Cardiac muscle cell (in vitro differentiated cells and primary cell): ENCODE measurements at regions not wholly inside any gene's neighbourhood (a gene's known extent, or its start where the extent isn't known, plus 50 kb on each side); places are given as distances from the start of the nearest gene placed in this dataset.
"Not testable (repeated sequence)": the region's sequence is repeated elsewhere in the genome, so short reads cannot be mapped to it uniquely, and the experiment has no call there.

Experiments
- DNase-seq, 2 donors: peaks; one replicate each; pipeline versions ENCODE4 v3.0.0 to v3.0.0-alpha.2; 2010 to 2017; ENCODE audit warnings: low read depth in 1 of 2, low spot score in 1 of 2
- H3K27ac ChIP-seq: fragments of 200-600 bp; sonication (generic); 2 replicates; pipeline ENCODE4 v1.5.1; 2016
- H3K27me3 ChIP-seq: fragments of 200-600 bp; sonication (generic); 2 replicates; pipeline ENCODE4 v1.6.0; 2016; ENCODE audit warnings: control low read depth
- H3K36me3 ChIP-seq: fragments of 200-600 bp; sonication (generic); 2 replicates; pipeline ENCODE4 v1.5.1; 2016; ENCODE audit warnings: control low read depth
- H3K4me1 ChIP-seq: fragments of 200-600 bp; sonication (generic); 2 replicates; pipeline ENCODE4 v1.8.1; 2017; ENCODE audit warnings: low read depth, mild to moderate bottlenecking, mixed run types
- H3K4me3 ChIP-seq: fragments of 200-600 bp; sonication (generic); 2 replicates; pipeline ENCODE4 v1.5.1; 2016; ENCODE audit warnings: mild to moderate bottlenecking
- H3K9me3 ChIP-seq: fragments of 200-600 bp; sonication (generic); 2 replicates; pipeline ENCODE4 v1.5.1; 2017; ENCODE audit warnings: low read depth, mild to moderate bottlenecking, control low read depth
- TF ChIP-seq, protein P1 (sequence below): IDR thresholded peaks from 2 replicates; pipeline ENCODE4 v1.5.1; 2012; ENCODE audit warnings: low read depth, mild to moderate bottlenecking, low read length

DNA sequence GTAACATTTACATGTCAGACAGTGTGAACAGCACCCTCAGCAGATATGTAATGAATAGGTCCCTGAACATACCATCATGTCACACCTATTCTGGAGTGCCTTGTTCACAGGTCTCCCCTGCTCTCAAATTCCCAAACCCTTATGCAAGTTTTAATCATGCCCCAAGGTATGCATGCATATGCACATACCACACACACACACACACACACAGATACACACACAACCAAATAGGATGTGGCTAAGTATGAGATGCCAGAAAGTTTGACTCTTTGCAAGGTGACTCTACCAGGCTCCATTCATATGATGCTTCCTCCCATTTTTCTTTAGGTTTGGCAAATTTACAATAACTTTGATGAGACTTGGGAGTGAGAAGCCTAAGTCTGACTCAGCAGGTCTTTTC, 243.8 kb upstream of the IRAK1BP1 start:
- Histone ChIP-seq H3K9me3 (no peaks in the 10 kb centered on the region), H3K27ac (no peak overlapping the region), H3K4me3 (no peak overlapping the region), H3K36me3 (no peaks in the 10 kb centered on the region), H3K4me1 (no peaks in the 10 kb centered on the region), H3K27me3 (no peaks in the 10 kb centered on the region)
- TF ChIP-seq, protein P1, sequence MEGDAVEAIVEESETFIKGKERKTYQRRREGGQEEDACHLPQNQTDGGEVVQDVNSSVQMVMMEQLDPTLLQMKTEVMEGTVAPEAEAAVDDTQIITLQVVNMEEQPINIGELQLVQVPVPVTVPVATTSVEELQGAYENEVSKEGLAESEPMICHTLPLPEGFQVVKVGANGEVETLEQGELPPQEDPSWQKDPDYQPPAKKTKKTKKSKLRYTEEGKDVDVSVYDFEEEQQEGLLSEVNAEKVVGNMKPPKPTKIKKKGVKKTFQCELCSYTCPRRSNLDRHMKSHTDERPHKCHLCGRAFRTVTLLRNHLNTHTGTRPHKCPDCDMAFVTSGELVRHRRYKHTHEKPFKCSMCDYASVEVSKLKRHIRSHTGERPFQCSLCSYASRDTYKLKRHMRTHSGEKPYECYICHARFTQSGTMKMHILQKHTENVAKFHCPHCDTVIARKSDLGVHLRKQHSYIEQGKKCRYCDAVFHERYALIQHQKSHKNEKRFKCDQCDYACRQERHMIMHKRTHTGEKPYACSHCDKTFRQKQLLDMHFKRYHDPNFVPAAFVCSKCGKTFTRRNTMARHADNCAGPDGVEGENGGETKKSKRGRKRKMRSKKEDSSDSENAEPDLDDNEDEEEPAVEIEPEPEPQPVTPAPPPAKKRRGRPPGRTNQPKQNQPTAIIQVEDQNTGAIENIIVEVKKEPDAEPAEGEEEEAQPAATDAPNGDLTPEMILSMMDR, result no peak
- DNase-seq, result no peak

DNA sequence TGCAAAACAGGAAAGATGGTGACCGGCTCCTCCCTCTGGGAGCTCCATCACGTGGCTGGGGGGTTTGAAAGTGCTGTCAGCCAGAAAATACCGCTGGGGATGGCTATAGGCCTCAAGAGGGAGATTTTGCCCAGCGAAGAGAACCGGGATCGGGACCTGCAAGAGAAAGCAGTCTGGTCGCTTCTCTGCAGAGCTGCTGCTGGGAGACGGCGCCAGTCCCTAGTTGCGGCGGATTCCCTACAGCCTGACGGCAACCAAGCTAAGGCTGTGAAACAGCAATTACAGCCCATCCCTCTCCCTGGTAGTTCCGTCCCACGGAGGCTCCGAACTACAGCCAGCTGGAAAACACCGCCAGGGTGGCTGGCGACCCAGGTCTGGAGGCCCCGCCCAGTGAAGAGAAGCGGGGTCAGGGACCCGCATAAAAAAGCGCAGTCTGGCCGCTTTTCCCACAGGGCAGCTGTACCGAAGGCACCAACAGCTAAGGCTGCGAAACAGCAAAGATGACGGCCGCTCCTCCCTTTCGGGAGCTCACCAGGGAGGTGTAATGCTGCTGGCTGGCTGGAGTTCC, 238.1 kb upstream of the IRAK1BP1 start:
- no peaks in the 10 kb centered on the region for H3K27me3 ChIP-seq
- no peak overlapping the region for H3K27ac ChIP-seq
- no peak overlapping the region for H3K4me3 ChIP-seq
- no peaks in the 10 kb centered on the region for H3K9me3 ChIP-seq
- no peaks in the 10 kb centered on the region for H3K4me1 ChIP-seq
- TF ChIP-seq, protein P1, result no peak
- DNase-seq, result peak in 1 of 2 donors; percentile 65
- H3K36me3 ChIP-seq, result no peaks in the 10 kb centered on the region

DNA sequence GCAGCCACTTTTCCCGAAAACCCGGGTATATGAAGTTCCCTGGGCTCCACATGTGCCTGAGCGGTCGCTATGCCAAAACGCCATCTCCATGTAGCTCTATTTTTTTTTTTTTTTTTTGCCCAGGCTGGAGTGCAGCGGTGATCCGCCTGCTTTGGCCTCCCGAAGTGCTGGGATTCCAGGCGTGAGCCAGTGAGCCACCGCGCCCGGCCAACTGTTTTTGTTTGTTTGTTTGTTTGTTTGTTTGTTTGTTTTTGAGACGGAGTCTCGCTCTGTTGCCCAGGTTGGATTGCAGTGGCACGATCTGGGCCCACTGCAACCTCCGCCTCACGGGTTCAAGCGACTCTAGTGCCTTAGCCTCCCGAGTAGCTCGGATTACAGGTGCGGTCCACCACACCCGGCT, 237.5 kb upstream of the IRAK1BP1 start:
- H3K27ac ChIP-seq, result no peak overlapping the region
- TF ChIP-seq, protein P1, result no peak
- no peaks in the 10 kb centered on the region for H3K9me3 ChIP-seq
- H3K27me3 ChIP-seq, result no peaks in the 10 kb centered on the region
- H3K4me1 ChIP-seq, result no peaks in the 10 kb centered on the region
- H3K36me3 ChIP-seq, result no peaks in the 10 kb centered on the region
- no peak overlapping the region for H3K4me3 ChIP-seq
- no peak for DNase-seq

DNA sequence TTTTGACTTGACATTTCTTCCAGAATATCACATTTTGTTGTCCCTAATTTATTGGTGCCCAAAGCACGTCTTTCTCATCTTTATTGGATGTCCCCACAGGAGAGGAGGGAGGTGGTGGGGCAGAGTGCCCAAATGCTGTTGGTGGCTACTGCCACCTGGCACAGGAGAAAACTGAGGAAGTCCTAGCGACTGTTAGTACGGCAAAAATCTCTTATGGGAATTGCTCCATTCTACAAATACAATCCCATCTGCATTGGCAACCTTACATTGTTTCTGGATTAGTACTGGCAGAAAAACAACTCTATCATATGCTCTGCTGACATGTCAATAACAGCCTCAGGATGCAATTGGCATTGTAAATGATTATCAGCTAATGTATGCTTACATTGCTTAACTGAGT, 235.4 kb upstream of the IRAK1BP1 start:
- TF ChIP-seq, protein P1, result no peak
- Histone ChIP-seq H3K4me1 (no peaks in the 10 kb centered on the region), H3K9me3 (no peaks in the 10 kb centered on the region), H3K4me3 (no peak overlapping the region), H3K36me3 (no peaks in the 10 kb centered on the region), H3K27me3 (no peaks in the 10 kb centered on the region), H3K27ac (no peak overlapping the region)
- no peak for DNase-seq

DNA sequence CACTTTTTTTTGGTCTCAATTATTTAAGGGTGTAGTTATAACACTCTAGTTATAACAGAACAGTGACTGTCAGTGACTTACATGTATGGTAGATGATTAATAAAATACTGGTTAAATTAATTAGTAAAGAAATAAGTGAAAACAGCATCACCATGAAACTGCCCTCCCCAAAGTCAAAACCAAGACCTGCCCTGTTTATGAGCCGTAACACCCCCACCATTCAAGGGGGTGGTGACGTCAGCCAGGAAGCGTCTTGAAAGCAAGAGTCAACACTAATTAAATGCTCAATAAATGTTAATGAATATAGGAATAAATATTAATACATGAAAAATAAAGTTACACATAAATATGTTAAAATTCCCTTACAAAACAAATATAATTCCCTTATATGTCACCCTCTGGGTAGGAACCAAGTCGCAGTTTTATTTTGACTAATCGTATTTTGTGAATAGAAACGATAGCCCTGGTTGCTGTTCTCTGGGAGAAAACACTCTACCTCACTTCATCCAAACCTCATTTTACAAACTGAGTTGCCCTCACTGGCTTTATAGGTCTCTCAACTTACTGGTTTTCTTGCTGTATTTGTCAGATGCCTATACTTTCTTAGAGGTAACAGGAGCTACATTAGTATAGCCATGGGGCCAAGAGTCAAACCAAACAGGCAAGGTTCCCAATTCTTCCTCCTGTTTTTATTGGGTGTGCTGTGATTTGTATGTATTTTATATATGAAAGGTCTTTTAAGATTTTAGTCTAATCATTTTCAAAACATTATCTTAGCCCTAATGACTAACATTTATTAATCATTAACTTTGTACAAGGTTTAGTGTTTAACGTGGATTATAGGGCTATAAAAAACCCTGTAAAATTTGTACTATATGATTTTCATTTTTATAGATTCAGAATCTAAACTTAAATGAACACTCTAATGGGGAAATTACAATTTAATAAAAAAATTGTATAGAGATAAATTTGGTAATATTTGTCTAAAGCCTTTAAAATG, 227.9 kb upstream of the IRAK1BP1 start:
- TF ChIP-seq, protein P1, result no peak
- no peak overlapping the region for H3K4me3 ChIP-seq
- DNase-seq, result no peak

DNA sequence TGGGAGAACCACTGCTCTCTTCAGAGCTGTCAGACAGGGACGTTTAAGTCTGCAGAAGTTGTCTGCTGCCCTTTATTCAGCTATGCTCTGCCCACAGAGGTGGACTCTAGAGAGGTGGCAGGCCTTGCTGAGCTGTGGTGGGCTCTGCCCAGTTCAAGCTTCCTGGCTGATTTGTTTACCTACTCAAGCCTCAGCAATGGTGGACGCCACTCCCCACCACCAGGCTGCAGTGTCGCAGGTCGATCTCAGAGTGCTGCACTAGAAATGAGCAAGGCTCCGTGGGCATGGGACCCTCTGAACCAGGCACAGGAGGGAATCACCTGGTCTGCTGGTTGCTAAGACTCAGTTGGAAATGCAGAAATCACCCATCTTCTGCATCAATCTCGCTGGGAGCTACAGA, 223.4 kb upstream of the IRAK1BP1 start:
- not testable (repeated sequence) for H3K4me3 ChIP-seq, H3K36me3 ChIP-seq, H3K4me1 ChIP-seq, H3K27me3 ChIP-seq, H3K9me3 ChIP-seq, H3K27ac ChIP-seq, DNase-seq

More for the DNA sequence above, 227.9 kb upstream of the IRAK1BP1 start:
- Histone ChIP-seq H3K9me3 (no peaks in the 10 kb centered on the region), H3K27ac (no peak overlapping the region), H3K36me3 (no peaks in the 10 kb centered on the region), H3K4me1 (no peaks in the 10 kb centered on the region), H3K27me3 (no peaks in the 10 kb centered on the region)

DNA sequence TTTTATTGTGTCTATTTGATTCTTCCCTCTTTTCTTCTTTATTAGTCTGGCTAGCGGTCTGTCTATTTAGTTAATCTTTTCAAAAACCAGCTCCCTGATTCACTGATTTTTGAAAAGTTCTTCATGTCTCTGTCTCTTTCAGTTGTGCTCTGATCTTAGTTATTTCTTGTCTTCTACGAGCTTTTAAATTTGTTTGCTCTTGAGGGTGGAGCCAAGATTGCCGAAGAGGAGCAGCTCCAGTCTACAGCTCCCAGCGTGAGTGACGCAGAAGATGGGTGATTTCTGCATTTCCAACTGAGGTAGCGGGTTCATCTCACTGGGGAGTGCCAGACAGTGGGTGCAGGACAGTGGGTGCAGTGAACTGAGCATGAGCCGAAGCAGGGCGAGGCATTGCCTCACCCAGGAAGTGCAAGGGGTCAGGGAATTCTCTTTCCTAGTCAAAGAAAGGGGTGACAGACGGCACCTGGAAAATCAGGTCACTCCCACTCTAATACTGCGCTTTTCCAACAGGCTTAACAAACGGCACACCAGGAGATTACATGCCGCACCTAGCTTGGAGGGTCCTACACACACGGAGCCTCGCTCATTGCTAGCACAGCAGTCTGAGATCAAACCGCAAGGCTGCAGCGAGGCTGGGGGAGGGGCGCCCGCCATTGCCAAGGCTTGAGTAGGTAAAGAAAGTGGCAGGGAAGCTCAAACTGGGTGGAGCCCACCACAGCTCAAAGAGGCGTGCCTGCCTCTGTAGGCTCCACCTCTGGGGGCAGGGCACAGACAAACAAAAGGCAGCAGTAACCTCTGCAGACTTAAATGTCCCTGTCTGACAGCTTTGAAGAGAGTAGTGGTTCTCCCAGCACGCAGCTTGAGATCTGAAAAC, 220.6 kb upstream of the IRAK1BP1 start:
- H3K27me3 ChIP-seq, H3K27ac ChIP-seq, H3K4me1 ChIP-seq, H3K9me3 ChIP-seq, DNase-seq, H3K36me3 ChIP-seq, H3K4me3 ChIP-seq: not testable (repeated sequence)

DNA sequence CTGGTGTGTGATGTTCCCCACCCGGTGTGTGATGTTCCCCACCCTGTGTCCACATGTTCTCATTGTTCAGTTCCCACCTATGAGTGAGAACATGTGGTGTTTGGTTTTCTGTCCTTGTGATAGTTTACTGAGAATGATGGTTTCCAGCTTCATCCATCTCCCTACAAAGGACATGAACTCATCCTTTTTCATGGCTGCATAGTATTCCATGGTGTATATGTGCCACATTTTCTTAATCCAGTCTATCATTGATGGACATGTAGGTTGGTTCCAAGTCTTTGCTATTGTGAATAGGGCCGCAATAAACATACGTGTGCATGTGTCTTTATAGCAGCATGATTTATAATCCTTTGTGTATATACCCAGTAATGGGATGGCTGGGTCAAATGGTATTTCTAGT, 201.5 kb upstream of the IRAK1BP1 start:
- H3K4me3 ChIP-seq, H3K27me3 ChIP-seq, DNase-seq, H3K4me1 ChIP-seq, H3K36me3 ChIP-seq, H3K27ac ChIP-seq, H3K9me3 ChIP-seq: not testable (repeated sequence)
